Left lung (tissue), 4 donors: ENCODE measurements at regions not wholly inside any gene's neighbourhood (a gene's known extent, or its start where the extent isn't known, plus 50 kb on each side); places are given as distances from the start of the nearest gene placed in this dataset.

Experiments used
- ATAC-seq: fragments of 200-7000 bp; cut with Tn5 transposase; one replicate; pipeline ENCODE4 v1.9.1; 2020; ENCODE audit warnings: moderate library complexity
- DNase-seq, 4 donors: peaks; one replicate each; pipeline ENCODE4 v3.0.0-alpha.2; 2013 to 2020
- H3K27ac ChIP-seq, 2 donors: fragments of 200-600 bp; sonication (generic) in 1 of 2; one replicate each; pipeline versions ENCODE4 v1.5.0 to v1.8.0; 2020 to 2021
- H3K27me3 ChIP-seq, 2 donors: fragments of 200-600 bp; sonication (generic) in 1 of 2; one replicate each; pipeline versions ENCODE4 v1.5.0 to v1.8.0; 2020 to 2021
- H3K36me3 ChIP-seq, 2 donors: fragments of 200-600 bp; sonication (generic) in 1 of 2; one replicate each; pipeline versions ENCODE4 v1.5.0 to v1.8.0; 2020 to 2021
- H3K4me1 ChIP-seq, 2 donors: fragments of 200-600 bp; one replicate each; pipeline ENCODE4 v1.8.0; 2021
- H3K4me3 ChIP-seq, 2 donors: fragments of 200-600 bp; sonication (generic) in 1 of 2; one replicate each; pipeline versions ENCODE4 v1.5.0 to v1.8.0; 2020 to 2021; ENCODE audit warnings: mild to moderate bottlenecking in 1 of 2
- H3K9me3 ChIP-seq, 2 donors: fragments of 200-600 bp; sonication (generic) in 1 of 2; one replicate each; pipeline versions ENCODE4 v1.5.0 to v1.8.0; 2020 to 2021
- intact Hi-C, 2 donors: fragments of 100-400 bp; cut with DNase I; formaldehyde crosslinking; loops; one replicate each; pipeline versions ENCODE4 v1.11.2 to v1.14.2; 2022
- TF ChIP-seq, protein P1 (sequence below), 2 donors: fragments of 200-600 bp; sonication (generic) in 1 of 2; IDR thresholded peaks; one replicate each; pipeline versions ENCODE4 v1.5.0 to v1.8.0; 2021; ENCODE audit warnings: antibody characterized with exemption in 2 of 2
- donor health status: DM: no; HTN: yes; CAD: no.
- donor health status: DM: no; HTN: no; CAD: no.

DNA sequence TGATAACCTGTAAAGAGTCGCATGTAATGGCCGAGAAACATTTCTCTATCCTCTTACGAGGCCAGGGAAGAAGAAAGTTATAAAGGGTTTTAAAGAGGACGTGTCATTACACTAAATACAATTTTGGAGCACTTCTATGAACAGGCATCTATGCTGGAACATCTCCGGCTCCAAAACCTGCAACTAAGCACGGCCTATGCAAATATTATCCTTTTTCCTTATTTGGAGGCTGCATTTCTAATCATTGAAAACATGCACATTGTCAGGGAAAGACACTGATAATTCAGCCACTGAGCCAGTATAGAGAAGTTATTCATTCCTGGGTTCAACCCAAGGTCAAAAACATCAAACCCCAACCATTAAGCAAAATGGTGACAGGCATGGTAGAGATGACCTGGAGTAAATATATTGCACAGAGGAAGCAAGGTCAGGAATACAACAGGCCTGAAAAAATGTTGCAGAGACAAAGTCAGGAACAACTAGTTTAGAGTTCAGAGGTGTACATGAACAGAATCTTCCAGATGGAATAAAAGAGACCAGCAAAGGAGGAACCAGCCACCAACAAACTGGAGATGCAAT lies 674.1 kb downstream of the NR2F1-AS1 start:
- no peak overlapping the region for H3K4me3 ChIP-seq
- no peak overlapping the region for H3K27ac ChIP-seq
- no peaks in the 10 kb centered on the region for H3K27me3 ChIP-seq
- intact Hi-C loops = no loop called here
- no peaks in the 10 kb centered on the region for H3K9me3 ChIP-seq
- no peak for ATAC-seq
- no peaks in the 10 kb centered on the region for H3K36me3 ChIP-seq
- DNase-seq = no peak
- no peaks in the 10 kb centered on the region for H3K4me1 ChIP-seq
- TF ChIP-seq, protein P1, sequence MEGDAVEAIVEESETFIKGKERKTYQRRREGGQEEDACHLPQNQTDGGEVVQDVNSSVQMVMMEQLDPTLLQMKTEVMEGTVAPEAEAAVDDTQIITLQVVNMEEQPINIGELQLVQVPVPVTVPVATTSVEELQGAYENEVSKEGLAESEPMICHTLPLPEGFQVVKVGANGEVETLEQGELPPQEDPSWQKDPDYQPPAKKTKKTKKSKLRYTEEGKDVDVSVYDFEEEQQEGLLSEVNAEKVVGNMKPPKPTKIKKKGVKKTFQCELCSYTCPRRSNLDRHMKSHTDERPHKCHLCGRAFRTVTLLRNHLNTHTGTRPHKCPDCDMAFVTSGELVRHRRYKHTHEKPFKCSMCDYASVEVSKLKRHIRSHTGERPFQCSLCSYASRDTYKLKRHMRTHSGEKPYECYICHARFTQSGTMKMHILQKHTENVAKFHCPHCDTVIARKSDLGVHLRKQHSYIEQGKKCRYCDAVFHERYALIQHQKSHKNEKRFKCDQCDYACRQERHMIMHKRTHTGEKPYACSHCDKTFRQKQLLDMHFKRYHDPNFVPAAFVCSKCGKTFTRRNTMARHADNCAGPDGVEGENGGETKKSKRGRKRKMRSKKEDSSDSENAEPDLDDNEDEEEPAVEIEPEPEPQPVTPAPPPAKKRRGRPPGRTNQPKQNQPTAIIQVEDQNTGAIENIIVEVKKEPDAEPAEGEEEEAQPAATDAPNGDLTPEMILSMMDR (IDR thresholded peaks at IDR 0.05) = no peak

DNA sequence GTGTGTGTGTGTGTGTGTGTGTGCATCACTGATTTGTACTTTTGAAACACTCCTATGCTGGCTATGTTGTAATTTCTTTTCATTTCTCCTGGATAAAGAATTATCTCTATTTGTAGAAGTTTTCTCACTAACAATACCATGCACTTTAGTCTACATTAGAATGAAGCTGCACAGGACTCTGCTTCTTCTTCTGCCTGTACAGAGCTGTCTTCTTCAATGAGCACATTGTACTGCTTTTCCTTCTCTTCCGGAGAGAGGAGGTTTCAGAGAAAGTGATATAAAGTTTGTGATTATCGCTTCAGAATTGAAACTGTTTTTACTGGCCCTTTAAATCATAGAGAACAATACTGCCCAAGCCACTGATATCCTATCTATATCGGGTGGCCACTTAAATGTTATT lies 677.0 kb downstream of the NR2F1-AS1 start:
- no peak overlapping the region for H3K27ac ChIP-seq
- TF ChIP-seq, protein P1 (IDR thresholded peaks at IDR 0.05) = no peak
- DNase-seq (no peak), ATAC-seq (no peak)
- H3K27me3 ChIP-seq = no peaks in the 10 kb centered on the region
- intact Hi-C loops = no loop called here
- H3K36me3 ChIP-seq = no peaks in the 10 kb centered on the region
- no peaks in the 10 kb centered on the region for H3K9me3 ChIP-seq
- H3K4me3 ChIP-seq = no peak overlapping the region
- H3K4me1 ChIP-seq = no peaks in the 10 kb centered on the region

DNA sequence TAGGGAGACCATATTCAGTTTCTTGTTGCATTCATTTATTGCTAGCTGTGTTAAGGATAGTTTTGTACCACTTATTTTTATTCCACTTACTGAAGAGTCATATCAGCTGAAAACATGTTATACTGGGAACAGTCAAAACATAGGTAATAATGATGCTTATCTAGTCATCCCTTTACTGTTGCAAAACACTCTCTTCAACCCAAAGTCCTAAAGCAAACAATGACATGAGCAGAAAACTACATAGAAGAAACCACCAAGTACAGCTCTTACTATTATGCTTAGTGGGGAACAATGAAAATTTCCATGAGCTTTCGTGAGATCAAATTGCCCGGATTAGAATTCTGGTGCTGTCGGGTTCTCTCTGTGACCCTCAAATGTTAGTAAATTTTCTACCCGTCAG lies 681.4 kb downstream of the NR2F1-AS1 start:
- no peak overlapping the region for H3K27ac ChIP-seq

DNA sequence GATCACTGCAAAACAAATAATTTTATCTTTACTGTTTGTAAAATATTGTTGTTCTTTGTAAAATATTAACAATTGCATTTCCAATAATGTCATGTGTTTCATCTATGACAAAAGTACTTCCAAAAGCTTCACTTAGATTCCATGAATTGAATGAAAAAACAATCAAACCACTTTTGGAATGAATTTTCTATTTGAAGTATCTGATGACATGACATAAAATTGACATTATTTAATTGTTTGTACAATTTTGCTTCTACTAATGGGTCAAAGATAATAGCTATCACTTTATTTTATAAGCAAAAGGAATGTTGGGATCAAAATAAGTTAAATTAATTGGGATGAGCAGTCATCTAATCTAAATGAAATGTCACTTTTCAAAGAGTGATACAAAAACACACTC lies 684.3 kb downstream of the NR2F1-AS1 start:
- TF ChIP-seq, protein P1 (IDR thresholded peaks at IDR 0.05) = no peak
- no peaks in the 10 kb centered on the region for H3K27me3 ChIP-seq

More for the DNA sequence above, 681.4 kb downstream of the NR2F1-AS1 start:
- Histone ChIP-seq H3K27me3 (no peaks in the 10 kb centered on the region), H3K9me3 (no peaks in the 10 kb centered on the region), H3K36me3 (no peaks in the 10 kb centered on the region), H3K4me1 (no peaks in the 10 kb centered on the region), H3K4me3 (no peak overlapping the region)
- TF ChIP-seq, protein P1 (IDR thresholded peaks at IDR 0.05) = no peak
- intact Hi-C loops = no loop called here
- DNase-seq (no peak), ATAC-seq (no peak)

DNA sequence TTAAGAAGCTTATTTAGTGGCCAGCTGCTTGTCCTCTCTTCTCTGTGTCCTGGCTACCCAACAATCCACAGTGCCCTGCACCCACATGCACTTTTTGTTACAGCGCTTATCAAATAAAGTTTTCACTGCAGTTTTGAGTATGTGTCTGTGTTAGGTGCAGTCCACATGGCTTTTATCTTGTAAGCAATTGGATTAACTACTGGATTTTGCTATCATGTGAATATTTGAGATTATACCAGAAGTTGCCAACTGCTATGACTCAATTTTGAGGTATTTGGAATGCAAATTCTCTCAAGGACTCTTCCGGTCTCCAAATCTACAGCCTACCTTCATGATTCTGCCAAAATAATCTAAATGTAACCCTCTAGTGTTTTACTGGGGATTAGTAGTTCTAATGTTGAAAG lies 690.2 kb downstream of the NR2F1-AS1 start:
- Histone ChIP-seq H3K4me1 (no peaks in the 10 kb centered on the region), H3K27me3 (no peaks in the 10 kb centered on the region), H3K36me3 (no peaks in the 10 kb centered on the region), H3K27ac (no peak overlapping the region), H3K4me3 (no peak overlapping the region), H3K9me3 (no peaks in the 10 kb centered on the region)
- intact Hi-C loops = no loop called here
- DNase-seq = no peak
- ATAC-seq = no peak
- TF ChIP-seq, protein P1 (IDR thresholded peaks at IDR 0.05) = no peak

More for the DNA sequence above, 684.3 kb downstream of the NR2F1-AS1 start:
- intact Hi-C loops = no loop called here
- ATAC-seq (no peak), DNase-seq (no peak)
- Histone ChIP-seq H3K4me3 (no peak overlapping the region), H3K9me3 (no peaks in the 10 kb centered on the region), H3K27ac (no peak overlapping the region), H3K4me1 (no peaks in the 10 kb centered on the region), H3K36me3 (no peaks in the 10 kb centered on the region)
